WTC11 (cell line): ENCODE measurements at regions not wholly inside any gene's neighbourhood (a gene's known extent, or its start where the extent isn't known, plus 50 kb on each side); places are given as distances from the start of the nearest gene placed in this dataset.

Experiments used
- ATAC-seq: fragments of 200-7000 bp; cut with Tn5 transposase; 2 replicates; pipeline ENCODE4 v1.10.0; 2021; ENCODE audit warnings: mild to moderate bottlenecking, moderate library complexity
- CTCF ChIA-PET: fragments of 300-600 bp; sonication (Branson Sonifier 250); formaldehyde crosslinking; loops from one replicate; lab custom pipeline; 2021; ENCODE audit warnings: antibody characterized with exemption; lab: Charles Lee
- POLR2A ChIA-PET: fragments of 350-600 bp; sonication (Branson Sonifier 250); formaldehyde crosslinking; loops from one replicate; lab custom pipeline; 2021; ENCODE audit warnings: antibody characterized with exemption; lab: Charles Lee
- DNase-seq: peaks from one replicate; pipeline ENCODE4 v3.0.0; 2021; ENCODE audit warnings: low spot score
- H3K27ac Mint-ChIP-seq: 2 replicates; pipeline ENCODE4 v1.8.0; 2021; ENCODE audit warnings: mixed read lengths
- H3K27me3 Mint-ChIP-seq: 2 replicates; pipeline ENCODE4 v1.8.0; 2021; ENCODE audit warnings: low read depth, mild to moderate bottlenecking, moderate library complexity, mixed read lengths
- H3K36me3 Mint-ChIP-seq: 2 replicates; pipeline ENCODE4 v1.8.0; 2021; ENCODE audit warnings: mixed read lengths
- H3K4me1 Mint-ChIP-seq: 2 replicates; pipeline ENCODE4 v1.8.0; 2022; ENCODE audit warnings: mixed read lengths
- H3K4me3 Mint-ChIP-seq: 2 replicates; pipeline ENCODE4 v1.8.0; 2021; ENCODE audit warnings: mild to moderate bottlenecking, moderate library complexity, mixed read lengths
- H3K9me3 Mint-ChIP-seq: 2 replicates; pipeline ENCODE4 v1.8.0; 2021; ENCODE audit warnings: mixed read lengths
- CBFB ChIP-seq: sonication (generic); formaldehyde crosslinking; IDR thresholded peaks from 2 replicates; pipeline ENCODE4 v1.8.1; 2022; ENCODE audit warnings: mild to moderate bottlenecking, low read depth, missing genetic modification reagents
- CREB1 ChIP-seq: sonication (generic); formaldehyde crosslinking; IDR thresholded peaks from 2 replicates; pipeline ENCODE4 v1.8.0; 2023; ENCODE audit warnings: mild to moderate bottlenecking, missing genetic modification reagents
- EMX1 ChIP-seq: fragments of 250-450 bp; sonication (Bioruptor Pico); IDR thresholded peaks from 2 replicates; pipeline ENCODE4 v1.8.0; 2021; ENCODE audit warnings: mild to moderate bottlenecking
- ETV6 ChIP-seq: sonication (generic); formaldehyde crosslinking; IDR thresholded peaks from 2 replicates; pipeline ENCODE4 v1.8.1; 2022; ENCODE audit warnings: mild to moderate bottlenecking, missing genetic modification reagents
- FOXK1 ChIP-seq: sonication (generic); formaldehyde crosslinking; IDR thresholded peaks from 2 replicates; pipeline ENCODE4 v1.8.0; 2022; ENCODE audit warnings: mild to moderate bottlenecking, moderate library complexity, missing genetic modification reagents
- GABPB1 ChIP-seq: sonication (generic); formaldehyde crosslinking; IDR thresholded peaks from 2 replicates; pipeline ENCODE4 v1.8.1; 2023; ENCODE audit warnings: mild to moderate bottlenecking, missing genetic modification reagents
- JAZF1 ChIP-seq: fragments of 250-450 bp; sonication (Bioruptor Pico); IDR thresholded peaks from 2 replicates; pipeline ENCODE4 v1.9.0; 2021; ENCODE audit warnings: moderate library complexity, mild to moderate bottlenecking, inconsistent platforms
- NFYB ChIP-seq: sonication (generic); formaldehyde crosslinking; conservative IDR thresholded peaks from 2 replicates; pipeline ENCODE4 v1.8.0; 2022; ENCODE audit warnings: low read depth, missing genetic modification reagents
- NR3C1 ChIP-seq: sonication (generic); formaldehyde crosslinking; conservative IDR thresholded peaks from 2 replicates; pipeline ENCODE4 v1.8.1; 2023; ENCODE audit warnings: low read depth, mild to moderate bottlenecking, missing genetic modification reagents
- RORB ChIP-seq: fragments of 250-450 bp; sonication (Bioruptor Pico); IDR thresholded peaks from 2 replicates; pipeline ENCODE4 v1.9.0; 2021; ENCODE audit warnings: mild to moderate bottlenecking
- SMAD3 ChIP-seq: sonication (generic); formaldehyde crosslinking; IDR thresholded peaks from 2 replicates; pipeline ENCODE4 v1.8.0; 2022; ENCODE audit warnings: missing genetic modification reagents, mild to moderate bottlenecking, borderline replicate concordance
- SOX15 ChIP-seq: fragments of 250-450 bp; sonication (Bioruptor Pico); IDR thresholded peaks from 2 replicates; pipeline ENCODE4 v1.9.0; 2021; ENCODE audit warnings: mild to moderate bottlenecking
- ZNF416 ChIP-seq: fragments of 250-450 bp; sonication (Bioruptor Pico); IDR thresholded peaks from 2 replicates; pipeline ENCODE4 v1.9.0; 2021; ENCODE audit warnings: mild to moderate bottlenecking, inconsistent platforms
- TF ChIP-seq, protein P1 (sequence below): sonication (generic); formaldehyde crosslinking; IDR thresholded peaks from 2 replicates; pipeline ENCODE4 v1.8.1; 2022; ENCODE audit warnings: mild to moderate bottlenecking, moderate library complexity, missing genetic modification reagents
- TF ChIP-seq, protein P2 (sequence below): sonication (generic); formaldehyde crosslinking; IDR thresholded peaks from 2 replicates; pipeline ENCODE4 v1.8.0; 2022; ENCODE audit warnings: mild to moderate bottlenecking, missing genetic modification reagents
- TF ChIP-seq, protein P3 (sequence below): sonication (generic); formaldehyde crosslinking; IDR thresholded peaks from 2 replicates; pipeline ENCODE4 v1.8.1; 2022; ENCODE audit warnings: missing genetic modification reagents, borderline replicate concordance
- TF ChIP-seq, protein P4 (sequence below): sonication (generic); formaldehyde crosslinking; IDR thresholded peaks from 2 replicates; pipeline ENCODE4 v1.8.0; 2022; ENCODE audit warnings: mild to moderate bottlenecking, missing genetic modification reagents
- TF ChIP-seq, protein P5 (sequence below): fragments of 250-450 bp; sonication (Bioruptor Pico); IDR thresholded peaks from 2 replicates; pipeline ENCODE4 v1.8.0; 2021; ENCODE audit warnings: mild to moderate bottlenecking
- TF ChIP-seq, protein P6 (sequence below): sonication (generic); formaldehyde crosslinking; IDR thresholded peaks from 2 replicates; pipeline ENCODE4 v1.8.0; 2022; ENCODE audit warnings: mild to moderate bottlenecking, missing genetic modification reagents
- TF ChIP-seq, protein P7 (sequence below): sonication (generic); formaldehyde crosslinking; IDR thresholded peaks from 2 replicates; pipeline ENCODE4 v1.8.0; 2023; ENCODE audit warnings: missing genetic modification reagents
- TF ChIP-seq, protein P8 (sequence below): sonication (generic); formaldehyde crosslinking; conservative IDR thresholded peaks from 2 replicates; pipeline ENCODE4 v1.8.1; 2023; ENCODE audit warnings: mild to moderate bottlenecking, low read depth, missing genetic modification reagents, moderate library complexity

DNA sequence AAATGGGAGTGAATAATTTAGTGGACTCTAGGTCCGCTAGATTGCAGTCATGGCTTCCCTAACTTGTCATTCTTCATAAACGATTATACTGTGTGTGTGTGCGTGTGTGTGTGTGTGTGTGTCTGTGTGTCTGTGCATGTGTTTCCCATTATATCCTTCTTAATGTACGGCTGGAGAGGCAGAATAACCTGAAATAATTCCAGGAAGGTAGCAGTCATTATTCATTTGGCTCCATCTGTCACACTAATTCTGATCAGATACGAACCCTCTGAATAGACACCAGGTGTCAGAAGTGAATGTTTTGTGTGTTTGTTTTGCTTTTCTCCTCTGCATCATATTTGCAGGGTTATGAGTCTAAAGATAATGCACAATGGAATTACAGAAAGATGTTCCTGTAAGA lies 372.9 kb downstream of the DOK5 start (continued):
- TF ChIP-seq, protein P1, sequence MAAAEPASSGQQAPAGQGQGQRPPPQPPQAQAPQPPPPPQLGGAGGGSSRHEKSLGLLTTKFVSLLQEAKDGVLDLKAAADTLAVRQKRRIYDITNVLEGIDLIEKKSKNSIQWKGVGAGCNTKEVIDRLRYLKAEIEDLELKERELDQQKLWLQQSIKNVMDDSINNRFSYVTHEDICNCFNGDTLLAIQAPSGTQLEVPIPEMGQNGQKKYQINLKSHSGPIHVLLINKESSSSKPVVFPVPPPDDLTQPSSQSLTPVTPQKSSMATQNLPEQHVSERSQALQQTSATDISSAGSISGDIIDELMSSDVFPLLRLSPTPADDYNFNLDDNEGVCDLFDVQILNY = no peak
- no peak for TF ChIP-seq GABPB1 (CRISPR knock-in tag)
- TF ChIP-seq ZNF416 (CRISPR knock-in tag) = no peak
- no peak for TF ChIP-seq SOX15 (CRISPR knock-in tag)
- TF ChIP-seq ETV6 (CRISPR knock-in tag) = no peak
- no peak for TF ChIP-seq NR3C1 (CRISPR knock-in tag)
- TF ChIP-seq RORB = no peak
- TF ChIP-seq, protein P2, sequence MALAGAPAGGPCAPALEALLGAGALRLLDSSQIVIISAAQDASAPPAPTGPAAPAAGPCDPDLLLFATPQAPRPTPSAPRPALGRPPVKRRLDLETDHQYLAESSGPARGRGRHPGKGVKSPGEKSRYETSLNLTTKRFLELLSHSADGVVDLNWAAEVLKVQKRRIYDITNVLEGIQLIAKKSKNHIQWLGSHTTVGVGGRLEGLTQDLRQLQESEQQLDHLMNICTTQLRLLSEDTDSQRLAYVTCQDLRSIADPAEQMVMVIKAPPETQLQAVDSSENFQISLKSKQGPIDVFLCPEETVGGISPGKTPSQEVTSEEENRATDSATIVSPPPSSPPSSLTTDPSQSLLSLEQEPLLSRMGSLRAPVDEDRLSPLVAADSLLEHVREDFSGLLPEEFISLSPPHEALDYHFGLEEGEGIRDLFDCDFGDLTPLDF (CRISPR knock-in tag) = no peak

DNA sequence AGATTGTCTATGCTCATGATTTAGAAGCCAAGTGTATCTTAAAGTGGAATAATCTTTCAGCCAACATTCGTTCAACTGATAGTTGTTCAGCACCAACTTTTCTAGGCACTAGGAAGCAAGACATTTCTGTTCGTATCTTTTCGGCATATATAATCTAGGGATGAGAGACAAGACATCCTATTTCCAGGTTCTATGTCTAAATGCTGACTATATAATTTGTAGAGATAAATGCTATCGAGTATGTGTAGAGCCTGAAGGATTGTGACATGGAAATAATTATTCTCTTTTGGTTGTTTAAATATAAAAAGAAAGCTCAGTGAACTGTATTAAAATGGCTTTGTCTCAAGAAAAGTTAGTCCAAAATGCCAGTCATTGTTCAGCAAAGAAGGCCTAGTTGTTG lies 371.6 kb downstream of the DOK5 start:
- no peak overlapping the region for H3K4me3 Mint-ChIP-seq
- no peak for DNase-seq
- ATAC-seq = no peak
- peaks cover 77% of the 10 kb centered on the region for H3K36me3 Mint-ChIP-seq
- peaks cover 93% of the 10 kb centered on the region for H3K9me3 Mint-ChIP-seq
- no peak overlapping the region for H3K27ac Mint-ChIP-seq
- H3K4me1 Mint-ChIP-seq = no peaks in the 10 kb centered on the region
- peaks cover 9% of the 10 kb centered on the region; the same call in 1 of the 2 replicates for H3K27me3 Mint-ChIP-seq
- ChIA-PET POLR2A (no interaction called here), CTCF (no interaction called here)
- TF ChIP-seq NR3C1 (CRISPR knock-in tag) (no peak), CREB1 (CRISPR knock-in tag) (no peak), SMAD3 (no peak), FOXK1 (CRISPR knock-in tag) (no peak), ETV6 (CRISPR knock-in tag) (no peak), CBFB (CRISPR knock-in tag) (no peak), EMX1 (CRISPR knock-in tag) (no peak), SOX15 (CRISPR knock-in tag) (no peak), JAZF1 (no peak), NFYB (CRISPR knock-in tag) (no peak)
- TF ChIP-seq, protein P3, sequence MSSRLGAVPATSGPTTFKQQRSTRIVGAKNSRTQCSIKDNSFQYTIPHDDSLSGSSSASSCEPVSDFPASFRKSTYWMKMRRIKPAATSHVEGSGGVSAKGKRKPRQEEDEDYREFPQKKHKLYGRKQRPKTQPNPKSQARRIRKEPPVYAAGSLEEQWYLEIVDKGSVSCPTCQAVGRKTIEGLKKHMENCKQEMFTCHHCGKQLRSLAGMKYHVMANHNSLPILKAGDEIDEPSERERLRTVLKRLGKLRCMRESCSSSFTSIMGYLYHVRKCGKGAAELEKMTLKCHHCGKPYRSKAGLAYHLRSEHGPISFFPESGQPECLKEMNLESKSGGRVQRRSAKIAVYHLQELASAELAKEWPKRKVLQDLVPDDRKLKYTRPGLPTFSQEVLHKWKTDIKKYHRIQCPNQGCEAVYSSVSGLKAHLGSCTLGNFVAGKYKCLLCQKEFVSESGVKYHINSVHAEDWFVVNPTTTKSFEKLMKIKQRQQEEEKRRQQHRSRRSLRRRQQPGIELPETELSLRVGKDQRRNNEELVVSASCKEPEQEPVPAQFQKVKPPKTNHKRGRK (CRISPR knock-in tag) = no peak
- TF ChIP-seq, protein P4, sequence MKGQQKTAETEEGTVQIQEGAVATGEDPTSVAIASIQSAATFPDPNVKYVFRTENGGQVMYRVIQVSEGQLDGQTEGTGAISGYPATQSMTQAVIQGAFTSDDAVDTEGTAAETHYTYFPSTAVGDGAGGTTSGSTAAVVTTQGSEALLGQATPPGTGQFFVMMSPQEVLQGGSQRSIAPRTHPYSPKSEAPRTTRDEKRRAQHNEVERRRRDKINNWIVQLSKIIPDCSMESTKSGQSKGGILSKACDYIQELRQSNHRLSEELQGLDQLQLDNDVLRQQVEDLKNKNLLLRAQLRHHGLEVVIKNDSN (CRISPR knock-in tag) = no peak
- TF ChIP-seq, protein P5, sequence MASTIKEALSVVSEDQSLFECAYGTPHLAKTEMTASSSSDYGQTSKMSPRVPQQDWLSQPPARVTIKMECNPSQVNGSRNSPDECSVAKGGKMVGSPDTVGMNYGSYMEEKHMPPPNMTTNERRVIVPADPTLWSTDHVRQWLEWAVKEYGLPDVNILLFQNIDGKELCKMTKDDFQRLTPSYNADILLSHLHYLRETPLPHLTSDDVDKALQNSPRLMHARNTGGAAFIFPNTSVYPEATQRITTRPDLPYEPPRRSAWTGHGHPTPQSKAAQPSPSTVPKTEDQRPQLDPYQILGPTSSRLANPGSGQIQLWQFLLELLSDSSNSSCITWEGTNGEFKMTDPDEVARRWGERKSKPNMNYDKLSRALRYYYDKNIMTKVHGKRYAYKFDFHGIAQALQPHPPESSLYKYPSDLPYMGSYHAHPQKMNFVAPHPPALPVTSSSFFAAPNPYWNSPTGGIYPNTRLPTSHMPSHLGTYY (CRISPR knock-in tag) = no peak
- TF ChIP-seq, protein P6, sequence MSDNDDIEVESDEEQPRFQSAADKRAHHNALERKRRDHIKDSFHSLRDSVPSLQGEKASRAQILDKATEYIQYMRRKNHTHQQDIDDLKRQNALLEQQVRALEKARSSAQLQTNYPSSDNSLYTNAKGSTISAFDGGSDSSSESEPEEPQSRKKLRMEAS (CRISPR knock-in tag) = no peak
- TF ChIP-seq, protein P7, sequence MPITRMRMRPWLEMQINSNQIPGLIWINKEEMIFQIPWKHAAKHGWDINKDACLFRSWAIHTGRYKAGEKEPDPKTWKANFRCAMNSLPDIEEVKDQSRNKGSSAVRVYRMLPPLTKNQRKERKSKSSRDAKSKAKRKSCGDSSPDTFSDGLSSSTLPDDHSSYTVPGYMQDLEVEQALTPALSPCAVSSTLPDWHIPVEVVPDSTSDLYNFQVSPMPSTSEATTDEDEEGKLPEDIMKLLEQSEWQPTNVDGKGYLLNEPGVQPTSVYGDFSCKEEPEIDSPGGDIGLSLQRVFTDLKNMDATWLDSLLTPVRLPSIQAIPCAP (CRISPR knock-in tag) = no peak
- TF ChIP-seq, protein P8, sequence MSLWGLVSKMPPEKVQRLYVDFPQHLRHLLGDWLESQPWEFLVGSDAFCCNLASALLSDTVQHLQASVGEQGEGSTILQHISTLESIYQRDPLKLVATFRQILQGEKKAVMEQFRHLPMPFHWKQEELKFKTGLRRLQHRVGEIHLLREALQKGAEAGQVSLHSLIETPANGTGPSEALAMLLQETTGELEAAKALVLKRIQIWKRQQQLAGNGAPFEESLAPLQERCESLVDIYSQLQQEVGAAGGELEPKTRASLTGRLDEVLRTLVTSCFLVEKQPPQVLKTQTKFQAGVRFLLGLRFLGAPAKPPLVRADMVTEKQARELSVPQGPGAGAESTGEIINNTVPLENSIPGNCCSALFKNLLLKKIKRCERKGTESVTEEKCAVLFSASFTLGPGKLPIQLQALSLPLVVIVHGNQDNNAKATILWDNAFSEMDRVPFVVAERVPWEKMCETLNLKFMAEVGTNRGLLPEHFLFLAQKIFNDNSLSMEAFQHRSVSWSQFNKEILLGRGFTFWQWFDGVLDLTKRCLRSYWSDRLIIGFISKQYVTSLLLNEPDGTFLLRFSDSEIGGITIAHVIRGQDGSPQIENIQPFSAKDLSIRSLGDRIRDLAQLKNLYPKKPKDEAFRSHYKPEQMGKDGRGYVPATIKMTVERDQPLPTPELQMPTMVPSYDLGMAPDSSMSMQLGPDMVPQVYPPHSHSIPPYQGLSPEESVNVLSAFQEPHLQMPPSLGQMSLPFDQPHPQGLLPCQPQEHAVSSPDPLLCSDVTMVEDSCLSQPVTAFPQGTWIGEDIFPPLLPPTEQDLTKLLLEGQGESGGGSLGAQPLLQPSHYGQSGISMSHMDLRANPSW = no peak
